ENCODE measurements at regions not wholly inside any gene's neighbourhood (a gene's known extent, or its start where the extent isn't known, plus 50 kb on each side); places are given as distances from the start of the nearest gene placed in this dataset.

- Histone ChIP-seq H3K79me2 (ENCODE audit: control insufficient read depth in 1 of 2, insufficient read depth in 2 of 2, low read length in 2 of 2) (no peaks in the 10 kb centered on the region), H3K23me2 (ENCODE audit: low read depth, low read length) (no peaks in the 10 kb centered on the region), H2AFZ (ENCODE audit: low read length) (no peak overlapping the region), H3K4me3 (ENCODE audit: extremely low read depth in 1 of 4, insufficient read depth in 2 of 4, low read depth in 3 of 4, low read length in 4 of 4) (no peak overlapping the region), H2BK5ac (ENCODE audit: low read depth, low read length) (no peak overlapping the region), H3K36me3 (ENCODE audit: control insufficient read depth in 2 of 4, insufficient read depth in 4 of 4, low read length in 3 of 4) (no peaks in the 10 kb centered on the region), H2BK15ac (ENCODE audit: low read length) (no peak overlapping the region), H3K27ac (ENCODE audit: low read depth, low read length) (no peak overlapping the region), H2BK12ac (ENCODE audit: low read depth, low read length) (no peak overlapping the region), H3K18ac (ENCODE audit: extremely low read depth, low read length) (no peak overlapping the region), H3K4ac (replicated peaks; ENCODE audit: insufficient read length, low read depth, low read length) (no peak overlapping the region), H3K4me1 (replicated peaks in 1 of 4; ENCODE audit: control insufficient read depth in 3 of 4, insufficient read depth in 4 of 4, low read length in 3 of 4) (no peaks in the 10 kb centered on the region), H3K9me3 (ENCODE audit: insufficient read depth in 2 of 2, low read depth in 1 of 2, low read length in 1 of 2) (no peaks in the 10 kb centered on the region), H2BK20ac (ENCODE audit: low read length) (no peak overlapping the region), H3K27me3 (replicated peaks in 1 of 4; ENCODE audit: control insufficient read depth in 3 of 4, extremely low read depth in 1 of 4, insufficient read depth in 3 of 4, low read length in 3 of 4) (peaks cover 0 to 1% (median 0%) of the 10 kb centered on the region in 4 experiments; a peak in 1 of 7 replicates), H4K20me1 (replicated peaks in 1 of 2; ENCODE audit: control insufficient read depth in 1 of 2, insufficient read depth in 2 of 2, low read length in 2 of 2) (no peaks in the 10 kb centered on the region), H3K79me1 (ENCODE audit: low read depth, low read length) (no peaks in the 10 kb centered on the region), H4K5ac (ENCODE audit: insufficient read length, low read depth, low read length) (no peak overlapping the region), H3K4me2 (ENCODE audit: insufficient read depth in 1 of 2, low read depth in 2 of 2, low read length in 2 of 2) (no peak overlapping the region), H4K91ac (replicated peaks; ENCODE audit: insufficient read length, low read length) (no peak overlapping the region), H2BK120ac (replicated peaks; ENCODE audit: low read depth, low read length) (no peak overlapping the region), H4K8ac (ENCODE audit: extremely low read depth, insufficient read depth, low read length) (no peak overlapping the region; the same call in 1 of the 2 replicates), H3K14ac (ENCODE audit: insufficient read length) (no peak overlapping the region), H3K9ac (replicated peaks in 1 of 4; ENCODE audit: extremely low read depth in 1 of 4, low read depth in 3 of 4, low read length in 3 of 4) (no peak overlapping the region), H2AK5ac (ENCODE audit: low read depth, low read length) (no peak overlapping the region), H3K56ac (replicated peaks; ENCODE audit: insufficient read length, low read depth, low read length) (no peak overlapping the region), H3K23ac (ENCODE audit: insufficient read length) (no peak overlapping the region)
- FAIRE-seq (no peak), DNase-seq (ENCODE audit: low read depth in 1 of 2, low spot score in 2 of 2) (no peak)
- 90% methylated on average over 7 of the region's 7 CpGs; no CpG with 5 or more reads in 1 of the 2 experiments for WGBS, 2 experiments (ENCODE audit: extremely low coverage in 1 of 2, insufficient coverage in 1 of 2, insufficient read length in 1 of 2, insufficient replicate concordance in 2 of 2, low coverage in 1 of 2, low lambda C conversion rate in 2 of 2, missing lambda C conversion rate in 1 of 2)
- POLR2A ChIA-PET (ENCODE audit: partially characterized antibody): no interaction called here
- CTCF ChIA-PET (ENCODE audit: partially characterized antibody): interaction anchor here (0.7 kb wide), 1 partner anchor 50 kb away, joined by 3 read pairs; no protein-coding TSS in a partner anchor
- TF ChIP-seq E2F6 (IDR thresholded peaks at IDR 0.05) (no peak), HDAC2 (IDR thresholded peaks at IDR 0.05; ENCODE audit: borderline replicate concordance in 1 of 2, low read depth in 2 of 2, low read length in 2 of 2) (no peak), SUZ12 (IDR thresholded peaks at IDR 0.05; ENCODE audit: low read length) (no peak), CHD1 (IDR thresholded peaks at IDR 0.05; ENCODE audit: low read depth, low read length) (no peak), CTCF (IDR thresholded peaks at IDR 0.05; ENCODE audit: control extremely low read depth in 1 of 3, insufficient read depth in 1 of 3, low read depth in 1 of 3, low read length in 3 of 3) (no peak), RNF2 (IDR thresholded peaks at IDR 0.05; ENCODE audit: borderline replicate concordance, low read depth, low read length, missing control alignments, poor library complexity, severe bottlenecking) (no peak), HDAC6 (IDR thresholded peaks at IDR 0.05; ENCODE audit: low read depth, low read length) (no peak), TAF1 (IDR thresholded peaks at IDR 0.05; ENCODE audit: low read depth, low read length) (no peak)
Observed at GRCh38 chr5:11973469-11973868, 69.2 kb upstream of the CTNND2 start.

Data from H1 (cell line).